ENCODE measurements at regions not wholly inside any gene's neighbourhood (a gene's known extent, or its start where the extent isn't known, plus 50 kb on each side); places are given as distances from the start of the nearest gene placed in this dataset.

- TF ChIP-seq, protein P1, sequence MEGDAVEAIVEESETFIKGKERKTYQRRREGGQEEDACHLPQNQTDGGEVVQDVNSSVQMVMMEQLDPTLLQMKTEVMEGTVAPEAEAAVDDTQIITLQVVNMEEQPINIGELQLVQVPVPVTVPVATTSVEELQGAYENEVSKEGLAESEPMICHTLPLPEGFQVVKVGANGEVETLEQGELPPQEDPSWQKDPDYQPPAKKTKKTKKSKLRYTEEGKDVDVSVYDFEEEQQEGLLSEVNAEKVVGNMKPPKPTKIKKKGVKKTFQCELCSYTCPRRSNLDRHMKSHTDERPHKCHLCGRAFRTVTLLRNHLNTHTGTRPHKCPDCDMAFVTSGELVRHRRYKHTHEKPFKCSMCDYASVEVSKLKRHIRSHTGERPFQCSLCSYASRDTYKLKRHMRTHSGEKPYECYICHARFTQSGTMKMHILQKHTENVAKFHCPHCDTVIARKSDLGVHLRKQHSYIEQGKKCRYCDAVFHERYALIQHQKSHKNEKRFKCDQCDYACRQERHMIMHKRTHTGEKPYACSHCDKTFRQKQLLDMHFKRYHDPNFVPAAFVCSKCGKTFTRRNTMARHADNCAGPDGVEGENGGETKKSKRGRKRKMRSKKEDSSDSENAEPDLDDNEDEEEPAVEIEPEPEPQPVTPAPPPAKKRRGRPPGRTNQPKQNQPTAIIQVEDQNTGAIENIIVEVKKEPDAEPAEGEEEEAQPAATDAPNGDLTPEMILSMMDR (IDR thresholded peaks at IDR 0.05; ENCODE audit: insufficient read depth, low read depth, low read length), result no peak
- no peak for TF ChIP-seq EZH2 (IDR thresholded peaks at IDR 0.05; ENCODE audit: insufficient read depth, low read length)
These were observed 184.4 kb downstream of the ERMARD start for GRCh38 chr6:169935861-169936260.

Data from astrocyte (in vitro differentiated cells and primary cell).